Thyroid gland (tissue), 4 donors: ENCODE measurements at regions not wholly inside any gene's neighbourhood (a gene's known extent, or its start where the extent isn't known, plus 50 kb on each side); places are given as distances from the start of the nearest gene placed in this dataset.

Experiments used
- POLR2A ChIP-seq, 2 donors: fragments of 450-650 bp; IDR thresholded peaks; one replicate each; pipeline ENCODE4 v1.6.1; 2017; ENCODE audit warnings: antibody characterized with exemption in 2 of 2, mild to moderate bottlenecking in 2 of 2, moderate library complexity in 1 of 2
- TF ChIP-seq, protein P1 (sequence below), 6 experiments: fragments of 200-600 bp in 3 of 6; fragments of 450-650 bp in 3 of 6; sonication (generic) in 3 of 6; IDR thresholded peaks; one replicate each; pipeline ENCODE4 v1.5.1; 2016 to 2019; ENCODE audit warnings: antibody characterized with exemption in 6 of 6, mild to moderate bottlenecking in 2 of 6, inconsistent platforms in 1 of 6, moderate library complexity in 1 of 6

DNA sequence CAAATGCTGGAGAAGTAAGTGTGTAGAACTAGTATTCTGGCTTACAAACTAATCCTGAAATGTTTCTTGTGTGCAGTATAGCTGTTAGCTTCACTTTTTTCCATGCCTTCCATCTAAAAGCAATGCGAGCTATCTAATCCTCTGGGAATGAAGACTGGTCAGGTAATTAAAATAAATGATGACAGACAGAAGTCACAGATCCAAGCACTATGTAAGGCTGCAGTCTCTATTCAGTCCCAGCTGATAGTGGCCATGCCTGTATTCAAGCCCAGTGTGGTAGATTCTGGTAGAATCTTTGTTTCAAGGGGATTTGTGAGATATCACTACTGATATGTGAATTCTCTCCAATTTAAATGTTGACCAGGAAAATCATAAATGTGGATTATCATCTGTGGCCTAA is 637.2 kb downstream of the TMTC2 start:
- no peak for TF ChIP-seq POLR2A (IDR thresholded peaks at IDR 0.05)
- TF ChIP-seq, protein P1, sequence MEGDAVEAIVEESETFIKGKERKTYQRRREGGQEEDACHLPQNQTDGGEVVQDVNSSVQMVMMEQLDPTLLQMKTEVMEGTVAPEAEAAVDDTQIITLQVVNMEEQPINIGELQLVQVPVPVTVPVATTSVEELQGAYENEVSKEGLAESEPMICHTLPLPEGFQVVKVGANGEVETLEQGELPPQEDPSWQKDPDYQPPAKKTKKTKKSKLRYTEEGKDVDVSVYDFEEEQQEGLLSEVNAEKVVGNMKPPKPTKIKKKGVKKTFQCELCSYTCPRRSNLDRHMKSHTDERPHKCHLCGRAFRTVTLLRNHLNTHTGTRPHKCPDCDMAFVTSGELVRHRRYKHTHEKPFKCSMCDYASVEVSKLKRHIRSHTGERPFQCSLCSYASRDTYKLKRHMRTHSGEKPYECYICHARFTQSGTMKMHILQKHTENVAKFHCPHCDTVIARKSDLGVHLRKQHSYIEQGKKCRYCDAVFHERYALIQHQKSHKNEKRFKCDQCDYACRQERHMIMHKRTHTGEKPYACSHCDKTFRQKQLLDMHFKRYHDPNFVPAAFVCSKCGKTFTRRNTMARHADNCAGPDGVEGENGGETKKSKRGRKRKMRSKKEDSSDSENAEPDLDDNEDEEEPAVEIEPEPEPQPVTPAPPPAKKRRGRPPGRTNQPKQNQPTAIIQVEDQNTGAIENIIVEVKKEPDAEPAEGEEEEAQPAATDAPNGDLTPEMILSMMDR (IDR thresholded peaks at IDR 0.05) = no peak
